Suprapubic skin (tissue), 3 donors: ENCODE measurements at regions not wholly inside any gene's neighbourhood (a gene's known extent, or its start where the extent isn't known, plus 50 kb on each side); places are given as distances from the start of the nearest gene placed in this dataset.
"Not testable (repeated sequence)": the region's sequence is repeated elsewhere in the genome, so short reads cannot be mapped to it uniquely, and the experiment has no call there.

ENCODE experiments used
- EP300 ChIP-seq: sonication (generic); formaldehyde crosslinking; IDR thresholded peaks from one replicate; pipeline ENCODE4 v1.6.1; 2017; ENCODE audit warnings: antibody characterized with exemption
- TF ChIP-seq, protein P1 (sequence below), 2 donors: fragments of 200-600 bp in 1 of 2; fragments of 450-650 bp in 1 of 2; sonication (generic) in 1 of 2; IDR thresholded peaks; one replicate each; pipeline ENCODE4 v1.5.1; 2016 to 2019; ENCODE audit warnings: antibody characterized with exemption in 2 of 2, mild to moderate bottlenecking in 1 of 2, moderate library complexity in 1 of 2

DNA sequence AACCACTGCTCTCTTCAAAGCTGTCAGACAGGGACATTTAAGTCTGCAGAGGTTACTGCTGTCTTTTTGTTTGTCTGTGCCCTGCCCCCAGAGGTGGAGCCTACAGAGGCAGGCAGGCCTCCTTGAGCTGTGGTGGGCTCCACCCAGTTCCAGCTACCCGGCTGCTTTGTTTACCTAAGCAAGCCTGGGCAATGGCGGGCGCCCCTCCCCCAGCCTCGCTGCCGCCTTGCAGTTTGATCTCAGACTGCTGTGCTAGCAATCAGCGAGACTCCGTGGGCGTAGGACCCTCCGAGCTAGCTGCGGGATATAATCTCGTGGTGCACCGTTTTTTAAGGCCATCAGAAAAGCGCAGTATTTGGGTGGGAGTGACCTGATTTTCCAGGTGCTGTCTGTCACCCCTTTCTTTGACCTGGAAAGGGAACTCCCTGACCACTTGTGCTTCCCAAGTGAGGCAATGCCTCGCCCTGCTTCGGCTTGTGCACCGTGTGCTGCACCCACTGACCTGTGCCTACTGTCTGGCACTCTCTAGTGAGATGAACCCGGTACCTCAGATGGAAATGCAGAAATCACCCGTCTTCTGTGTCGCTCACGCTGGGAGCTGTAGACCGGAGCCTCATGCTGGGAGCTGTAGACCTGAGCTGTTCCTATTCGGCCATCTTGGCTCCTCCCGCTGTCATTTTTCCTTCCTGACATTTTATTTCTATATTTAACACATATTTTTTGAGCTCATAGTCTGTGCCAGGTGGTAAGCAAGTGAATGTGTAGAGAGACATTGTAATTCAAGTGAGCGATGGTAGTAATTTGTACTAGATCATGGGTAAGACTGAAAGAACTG is 551.5 kb downstream of the RAB38 start:
- TF ChIP-seq, protein P1, sequence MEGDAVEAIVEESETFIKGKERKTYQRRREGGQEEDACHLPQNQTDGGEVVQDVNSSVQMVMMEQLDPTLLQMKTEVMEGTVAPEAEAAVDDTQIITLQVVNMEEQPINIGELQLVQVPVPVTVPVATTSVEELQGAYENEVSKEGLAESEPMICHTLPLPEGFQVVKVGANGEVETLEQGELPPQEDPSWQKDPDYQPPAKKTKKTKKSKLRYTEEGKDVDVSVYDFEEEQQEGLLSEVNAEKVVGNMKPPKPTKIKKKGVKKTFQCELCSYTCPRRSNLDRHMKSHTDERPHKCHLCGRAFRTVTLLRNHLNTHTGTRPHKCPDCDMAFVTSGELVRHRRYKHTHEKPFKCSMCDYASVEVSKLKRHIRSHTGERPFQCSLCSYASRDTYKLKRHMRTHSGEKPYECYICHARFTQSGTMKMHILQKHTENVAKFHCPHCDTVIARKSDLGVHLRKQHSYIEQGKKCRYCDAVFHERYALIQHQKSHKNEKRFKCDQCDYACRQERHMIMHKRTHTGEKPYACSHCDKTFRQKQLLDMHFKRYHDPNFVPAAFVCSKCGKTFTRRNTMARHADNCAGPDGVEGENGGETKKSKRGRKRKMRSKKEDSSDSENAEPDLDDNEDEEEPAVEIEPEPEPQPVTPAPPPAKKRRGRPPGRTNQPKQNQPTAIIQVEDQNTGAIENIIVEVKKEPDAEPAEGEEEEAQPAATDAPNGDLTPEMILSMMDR (IDR thresholded peaks at IDR 0.05) = not testable (repeated sequence)
- TF ChIP-seq EP300 = not testable (repeated sequence)
